HepG2 (cell line): ENCODE measurements at regions not wholly inside any gene's neighbourhood (a gene's known extent, or its start where the extent isn't known, plus 50 kb on each side); places are given as distances from the start of the nearest gene placed in this dataset.

Source experiments
- AGO2 ChIP-seq: fragments of 200-400 bp; formaldehyde crosslinking; optimal IDR thresholded peaks from 2 replicates; pipeline ENCODE3; 2017; ENCODE audit warnings: mild to moderate bottlenecking, low read depth, low read length, moderate library complexity
- AHDC1 ChIP-seq: sonication (generic); formaldehyde crosslinking; IDR thresholded peaks from 2 replicates; pipeline ENCODE4 v1.5.1; 2020; ENCODE audit warnings: mild to moderate bottlenecking, missing genetic modification reagents, borderline replicate concordance
- HMGA1 ChIP-seq: sonication (generic); formaldehyde crosslinking; conservative IDR thresholded peaks from 2 replicates; pipeline ENCODE4 v1.4.0; 2020; ENCODE audit warnings: missing genetic modification reagents
- KMT2A ChIP-seq: sonication (generic); formaldehyde crosslinking; IDR thresholded peaks from 2 replicates; pipeline ENCODE4 v1.4.0; 2020; ENCODE audit warnings: missing genetic modification reagents
- POLR2AphosphoS2 ChIP-seq: IDR thresholded peaks from 2 replicates; pipeline ENCODE4 v1.6.1; 2011; ENCODE audit warnings: low read depth, low read length, improper control_type of control experiment
- SIX4 ChIP-seq: sonication (generic); formaldehyde crosslinking; IDR thresholded peaks from 2 replicates; pipeline ENCODE4 v1.4.0; 2020; ENCODE audit warnings: missing genetic modification reagents
- SMAD3 ChIP-seq: sonication (generic); formaldehyde crosslinking; IDR thresholded peaks from 2 replicates; pipeline ENCODE4 v1.4.0; 2020; ENCODE audit warnings: missing genetic modification reagents
- SOX5 ChIP-seq: IDR thresholded peaks from 2 replicates; pipeline ENCODE4 v1.6.1; 2016; ENCODE audit warnings: borderline replicate concordance
- SRSF4 ChIP-seq: fragments of 200-400 bp; formaldehyde crosslinking; IDR thresholded peaks from one replicate; pipeline ENCODE4 v1.6.1; 2018; ENCODE audit warnings: mild to moderate bottlenecking, low read depth, low read length, moderate library complexity; ENCODE audit not compliant: poor library complexity, severe bottlenecking
- TMF1 ChIP-seq: sonication (generic); formaldehyde crosslinking; IDR thresholded peaks from 2 replicates; pipeline ENCODE4 v1.8.1; 2022; ENCODE audit warnings: low read depth, missing genetic modification reagents
- TOE1 ChIP-seq: sonication (generic); formaldehyde crosslinking; IDR thresholded peaks from 2 replicates; pipeline ENCODE4 v1.4.0; 2020; ENCODE audit warnings: mild to moderate bottlenecking, missing genetic modification reagents
- YEATS4 ChIP-seq: sonication (generic); formaldehyde crosslinking; IDR thresholded peaks from 2 replicates; pipeline ENCODE4 v1.4.0; 2020; ENCODE audit warnings: missing genetic modification reagents, borderline replicate concordance
- ZNF124 ChIP-seq: sonication (generic); formaldehyde crosslinking; IDR thresholded peaks from 2 replicates; pipeline ENCODE4 v1.4.0; 2020; ENCODE audit warnings: missing genetic modification reagents
- ZNF20 ChIP-seq: sonication (generic); formaldehyde crosslinking; IDR thresholded peaks from 2 replicates; pipeline ENCODE4 v1.4.0; 2020; ENCODE audit warnings: mild to moderate bottlenecking, moderate library complexity, missing genetic modification reagents
- ZNF512 ChIP-seq: sonication (generic); formaldehyde crosslinking; IDR thresholded peaks from 2 replicates; pipeline ENCODE4 v1.4.0; 2020; ENCODE audit warnings: mild to moderate bottlenecking, missing genetic modification reagents
- ZNF678 ChIP-seq: sonication (generic); formaldehyde crosslinking; IDR thresholded peaks from 2 replicates; pipeline ENCODE4 v1.4.0; 2020; ENCODE audit warnings: mild to moderate bottlenecking, missing genetic modification reagents
- ZSCAN31 ChIP-seq: sonication (generic); formaldehyde crosslinking; IDR thresholded peaks from 2 replicates; pipeline ENCODE4 v1.5.0; 2020; ENCODE audit warnings: low read depth, mild to moderate bottlenecking, missing genetic modification reagents
- TF ChIP-seq, protein P1 (sequence below): sonication (generic); formaldehyde crosslinking; IDR thresholded peaks from 2 replicates; pipeline ENCODE4 v1.8.1; 2023; ENCODE audit warnings: mild to moderate bottlenecking, missing genetic modification reagents
- TF ChIP-seq, protein P2 (sequence below): sonication (generic); formaldehyde crosslinking; IDR thresholded peaks from 2 replicates; pipeline ENCODE4 v1.9.0; 2021; ENCODE audit warnings: missing genetic modification reagents, mild to moderate bottlenecking, borderline replicate concordance

DNA sequence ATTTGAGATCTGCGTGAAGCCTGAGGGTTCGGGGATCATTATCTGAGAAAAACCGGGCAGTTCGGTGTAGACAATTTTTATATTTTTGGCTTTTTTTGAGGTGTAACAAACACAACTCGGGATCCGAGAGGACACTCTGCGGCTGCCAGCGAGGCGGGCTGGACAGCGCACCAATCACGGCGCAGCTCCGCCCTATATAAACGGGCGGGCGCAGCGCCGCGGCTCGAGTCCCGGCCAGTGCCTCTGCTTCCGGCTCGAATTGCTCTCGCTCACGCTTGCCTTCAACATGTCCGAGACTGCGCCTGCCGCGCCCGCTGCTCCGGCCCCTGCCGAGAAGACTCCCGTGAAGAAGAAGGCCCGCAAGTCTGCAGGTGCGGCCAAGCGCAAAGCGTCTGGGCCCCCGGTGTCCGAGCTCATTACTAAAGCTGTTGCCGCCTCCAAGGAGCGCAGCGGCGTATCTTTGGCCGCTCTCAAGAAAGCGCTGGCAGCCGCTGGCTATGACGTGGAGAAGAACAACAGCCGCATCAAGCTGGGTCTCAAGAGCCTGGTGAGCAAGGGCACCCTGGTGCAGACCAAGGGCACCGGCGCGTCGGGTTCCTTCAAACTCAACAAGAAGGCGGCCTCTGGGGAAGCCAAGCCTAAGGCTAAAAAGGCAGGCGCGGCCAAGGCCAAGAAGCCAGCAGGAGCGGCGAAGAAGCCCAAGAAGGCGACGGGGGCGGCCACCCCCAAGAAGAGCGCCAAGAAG lies 69.0 kb downstream of the HFE start (continued):
- TF ChIP-seq ZNF512 (CRISPR knock-in tag) (peak; percentile 72; the same call in 1 of the 2 replicates), SRSF4 (peak; percentile 95), ZNF20 (CRISPR knock-in tag) (0 out of 2 replicates have a peak, but pooled peaks have one; percentile 44), SIX4 (CRISPR knock-in tag) (peak; percentile 32; the same call in 1 of the 2 replicates), POLR2AphosphoS2 (peak; percentile 99), ZNF124 (CRISPR knock-in tag) (peak; percentile 88; the same call in 1 of the 2 replicates), HMGA1 (no peak), TOE1 (peak; percentile 96; the same call in 1 of the 2 replicates), YEATS4 (CRISPR knock-in tag) (peak; percentile 89), SOX5 (CRISPR knock-in tag) (peak; percentile 63; the same call in 1 of the 2 replicates), KMT2A (CRISPR knock-in tag) (peak; percentile 85), SMAD3 (CRISPR knock-in tag) (peak; percentile 91; the same call in 1 of the 2 replicates), ZSCAN31 (peak; percentile 93), AHDC1 (CRISPR knock-in tag) (0 out of 2 replicates have a peak, but pooled peaks have one; percentile 49), AGO2 (peak; percentile 100), TMF1 (CRISPR knock-in tag) (peak; percentile 98), ZNF678 (CRISPR knock-in tag) (peak; percentile 91; the same call in 1 of the 2 replicates)
- TF ChIP-seq, protein P1, sequence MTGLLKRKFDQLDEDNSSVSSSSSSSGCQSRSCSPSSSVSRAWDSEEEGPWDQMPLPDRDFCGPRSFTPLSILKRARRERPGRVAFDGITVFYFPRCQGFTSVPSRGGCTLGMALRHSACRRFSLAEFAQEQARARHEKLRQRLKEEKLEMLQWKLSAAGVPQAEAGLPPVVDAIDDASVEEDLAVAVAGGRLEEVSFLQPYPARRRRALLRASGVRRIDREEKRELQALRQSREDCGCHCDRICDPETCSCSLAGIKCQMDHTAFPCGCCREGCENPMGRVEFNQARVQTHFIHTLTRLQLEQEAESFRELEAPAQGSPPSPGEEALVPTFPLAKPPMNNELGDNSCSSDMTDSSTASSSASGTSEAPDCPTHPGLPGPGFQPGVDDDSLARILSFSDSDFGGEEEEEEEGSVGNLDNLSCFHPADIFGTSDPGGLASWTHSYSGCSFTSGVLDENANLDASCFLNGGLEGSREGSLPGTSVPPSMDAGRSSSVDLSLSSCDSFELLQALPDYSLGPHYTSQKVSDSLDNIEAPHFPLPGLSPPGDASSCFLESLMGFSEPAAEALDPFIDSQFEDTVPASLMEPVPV (CRISPR knock-in tag), result peak; percentile 97
- TF ChIP-seq, protein P2, sequence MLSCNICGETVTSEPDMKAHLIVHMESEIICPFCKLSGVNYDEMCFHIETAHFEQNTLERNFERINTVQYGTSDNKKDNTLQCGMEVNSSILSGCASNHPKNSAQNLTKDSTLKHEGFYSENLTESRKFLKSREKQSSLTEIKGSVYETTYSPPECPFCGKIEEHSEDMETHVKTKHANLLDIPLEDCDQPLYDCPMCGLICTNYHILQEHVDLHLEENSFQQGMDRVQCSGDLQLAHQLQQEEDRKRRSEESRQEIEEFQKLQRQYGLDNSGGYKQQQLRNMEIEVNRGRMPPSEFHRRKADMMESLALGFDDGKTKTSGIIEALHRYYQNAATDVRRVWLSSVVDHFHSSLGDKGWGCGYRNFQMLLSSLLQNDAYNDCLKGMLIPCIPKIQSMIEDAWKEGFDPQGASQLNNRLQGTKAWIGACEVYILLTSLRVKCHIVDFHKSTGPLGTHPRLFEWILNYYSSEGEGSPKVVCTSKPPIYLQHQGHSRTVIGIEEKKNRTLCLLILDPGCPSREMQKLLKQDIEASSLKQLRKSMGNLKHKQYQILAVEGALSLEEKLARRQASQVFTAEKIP (CRISPR knock-in tag), result no peak
